ENCODE measurements at regions not wholly inside any gene's neighbourhood (a gene's known extent, or its start where the extent isn't known, plus 50 kb on each side); places are given as distances from the start of the nearest gene placed in this dataset.

DNA sequence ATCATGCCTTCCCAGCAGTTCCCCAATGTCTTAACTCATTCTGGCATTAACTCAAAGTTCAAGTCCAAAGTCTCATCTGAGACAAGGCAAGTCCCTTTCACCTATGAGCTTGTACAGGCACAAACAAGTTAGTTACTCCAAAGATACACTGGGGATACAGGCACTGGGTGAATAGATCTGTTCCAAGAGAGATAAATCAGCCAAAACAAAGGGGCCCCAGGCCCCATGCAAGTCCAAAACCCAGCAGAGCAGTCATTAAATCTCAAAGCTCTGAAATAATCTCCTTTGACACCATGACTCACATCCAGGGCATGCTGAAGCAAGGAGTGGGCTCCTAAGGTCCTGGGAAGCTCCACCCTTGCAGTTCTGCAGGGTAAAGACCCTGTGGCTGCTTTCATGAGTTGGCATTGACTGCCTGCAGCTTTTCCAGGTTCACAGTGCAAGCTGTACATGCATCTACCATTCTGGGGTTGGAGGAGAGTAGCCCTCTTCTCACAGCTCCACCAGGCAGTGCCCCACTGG, 332.2 kb upstream of the KIF2B start (continued):
- TF ChIP-seq SIN3A (IDR thresholded peaks at IDR 0.05; ENCODE audit: low read depth) (no peak), YY1 (IDR thresholded peaks at IDR 0.05; ENCODE audit: extremely low read depth, insufficient replicate concordance, low read depth, low read length) (no peak)

DNA sequence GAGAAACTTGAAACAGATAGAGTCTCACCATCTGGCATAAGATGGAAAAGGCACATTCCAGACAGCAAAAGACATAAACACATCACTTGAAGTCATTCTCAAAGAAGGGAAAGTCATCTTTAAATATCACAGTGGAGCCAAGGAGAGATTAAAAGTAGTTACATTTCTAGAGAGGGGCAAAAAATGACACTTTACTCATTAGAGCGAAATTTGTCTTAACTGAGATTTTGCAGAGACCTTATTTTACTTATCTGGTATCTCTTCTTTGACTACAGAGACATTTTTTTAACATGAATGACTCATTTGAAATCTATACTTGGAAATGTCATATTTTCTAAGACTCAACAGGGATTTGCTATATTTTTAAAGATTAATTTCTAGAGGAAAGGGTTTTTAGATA, 339.0 kb upstream of the KIF2B start:
- BruUV-seq (replicated peaks) = no TSS peak
- Histone ChIP-seq H3K4me2 (ENCODE audit: low read length) (no peak overlapping the region), H3K36me3 (ENCODE audit: control insufficient read depth in 1 of 2, insufficient read depth in 2 of 2, low read length in 2 of 2) (no peaks in the 10 kb centered on the region), H3K79me2 (ENCODE audit: insufficient read depth, low read length) (no peaks in the 10 kb centered on the region), H3K4me1 (ENCODE audit: control insufficient read depth in 1 of 2, insufficient read depth in 2 of 2, low read length in 2 of 2) (no peaks in the 10 kb centered on the region), H3K27ac (ENCODE audit: low read depth, low read length) (no peak overlapping the region), H3K9ac (ENCODE audit: low read length) (no peak overlapping the region), H3K27me3 (ENCODE audit: insufficient read depth, low read length) (no peaks in the 10 kb centered on the region), H4K20me1 (ENCODE audit: insufficient read depth) (no peaks in the 10 kb centered on the region), H3K9me2 (ENCODE audit: insufficient read depth) (no peaks in the 10 kb centered on the region), H3K4me3 (replicated peaks in 1 of 2; ENCODE audit: low read depth in 1 of 2, low read length in 2 of 2) (no peak overlapping the region), H3K9me3 (ENCODE audit: control insufficient read depth in 1 of 2, insufficient read depth in 1 of 2, low read depth in 1 of 2, low read length in 2 of 2) (peaks cover 34 to 41% of the 10 kb centered on the region in 2 experiments; a peak in 3 of 4 replicates), H2AFZ (ENCODE audit: low read depth, low read length, poor library complexity, severe bottlenecking) (no peak overlapping the region)
- DNase-seq (ENCODE audit: low read depth, low spot score) (no peak), ATAC-seq (no peak)
- POLR2A ChIA-PET = no interaction called here
- intact Hi-C loops (cut with micrococcal nuclease) = no loop called here
- TF ChIP-seq, protein P1, sequence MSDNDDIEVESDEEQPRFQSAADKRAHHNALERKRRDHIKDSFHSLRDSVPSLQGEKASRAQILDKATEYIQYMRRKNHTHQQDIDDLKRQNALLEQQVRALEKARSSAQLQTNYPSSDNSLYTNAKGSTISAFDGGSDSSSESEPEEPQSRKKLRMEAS (IDR thresholded peaks at IDR 0.05) = no peak
- TF ChIP-seq, protein P2, sequence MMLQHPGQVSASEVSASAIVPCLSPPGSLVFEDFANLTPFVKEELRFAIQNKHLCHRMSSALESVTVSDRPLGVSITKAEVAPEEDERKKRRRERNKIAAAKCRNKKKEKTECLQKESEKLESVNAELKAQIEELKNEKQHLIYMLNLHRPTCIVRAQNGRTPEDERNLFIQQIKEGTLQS (IDR thresholded peaks at IDR 0.05) = no peak
- TF ChIP-seq SIN3A (IDR thresholded peaks at IDR 0.05; ENCODE audit: low read depth) (no peak), ZFX (IDR thresholded peaks at IDR 0.05) (no peak), POLR2A (IDR thresholded peaks at IDR 0.05; ENCODE audit: borderline replicate concordance, extremely low read depth, insufficient read depth, insufficient read length) (no peak), CBX3 (IDR thresholded peaks at IDR 0.05; ENCODE audit: low read depth) (no peak), YY1 (IDR thresholded peaks at IDR 0.05; ENCODE audit: extremely low read depth, insufficient replicate concordance, low read depth, low read length) (no peak), EZH2phosphoT487 (IDR thresholded peaks at IDR 0.05; ENCODE audit: borderline replicate concordance) (no peak), JUND (IDR thresholded peaks at IDR 0.05) (no peak), CEBPB (IDR thresholded peaks at IDR 0.05; ENCODE audit: low read depth) (no peak)
- TF ChIP-seq, protein P3, sequence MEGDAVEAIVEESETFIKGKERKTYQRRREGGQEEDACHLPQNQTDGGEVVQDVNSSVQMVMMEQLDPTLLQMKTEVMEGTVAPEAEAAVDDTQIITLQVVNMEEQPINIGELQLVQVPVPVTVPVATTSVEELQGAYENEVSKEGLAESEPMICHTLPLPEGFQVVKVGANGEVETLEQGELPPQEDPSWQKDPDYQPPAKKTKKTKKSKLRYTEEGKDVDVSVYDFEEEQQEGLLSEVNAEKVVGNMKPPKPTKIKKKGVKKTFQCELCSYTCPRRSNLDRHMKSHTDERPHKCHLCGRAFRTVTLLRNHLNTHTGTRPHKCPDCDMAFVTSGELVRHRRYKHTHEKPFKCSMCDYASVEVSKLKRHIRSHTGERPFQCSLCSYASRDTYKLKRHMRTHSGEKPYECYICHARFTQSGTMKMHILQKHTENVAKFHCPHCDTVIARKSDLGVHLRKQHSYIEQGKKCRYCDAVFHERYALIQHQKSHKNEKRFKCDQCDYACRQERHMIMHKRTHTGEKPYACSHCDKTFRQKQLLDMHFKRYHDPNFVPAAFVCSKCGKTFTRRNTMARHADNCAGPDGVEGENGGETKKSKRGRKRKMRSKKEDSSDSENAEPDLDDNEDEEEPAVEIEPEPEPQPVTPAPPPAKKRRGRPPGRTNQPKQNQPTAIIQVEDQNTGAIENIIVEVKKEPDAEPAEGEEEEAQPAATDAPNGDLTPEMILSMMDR (IDR thresholded peaks at IDR 0.05 in 2 of 3, conservative IDR thresholded peaks at IDR 0.05 in 1 of 3; ENCODE audit: borderline replicate concordance in 1 of 3, insufficient read depth in 1 of 3, low read depth in 2 of 3, low read length in 2 of 3) = no peak
- TF ChIP-seq, protein P4, sequence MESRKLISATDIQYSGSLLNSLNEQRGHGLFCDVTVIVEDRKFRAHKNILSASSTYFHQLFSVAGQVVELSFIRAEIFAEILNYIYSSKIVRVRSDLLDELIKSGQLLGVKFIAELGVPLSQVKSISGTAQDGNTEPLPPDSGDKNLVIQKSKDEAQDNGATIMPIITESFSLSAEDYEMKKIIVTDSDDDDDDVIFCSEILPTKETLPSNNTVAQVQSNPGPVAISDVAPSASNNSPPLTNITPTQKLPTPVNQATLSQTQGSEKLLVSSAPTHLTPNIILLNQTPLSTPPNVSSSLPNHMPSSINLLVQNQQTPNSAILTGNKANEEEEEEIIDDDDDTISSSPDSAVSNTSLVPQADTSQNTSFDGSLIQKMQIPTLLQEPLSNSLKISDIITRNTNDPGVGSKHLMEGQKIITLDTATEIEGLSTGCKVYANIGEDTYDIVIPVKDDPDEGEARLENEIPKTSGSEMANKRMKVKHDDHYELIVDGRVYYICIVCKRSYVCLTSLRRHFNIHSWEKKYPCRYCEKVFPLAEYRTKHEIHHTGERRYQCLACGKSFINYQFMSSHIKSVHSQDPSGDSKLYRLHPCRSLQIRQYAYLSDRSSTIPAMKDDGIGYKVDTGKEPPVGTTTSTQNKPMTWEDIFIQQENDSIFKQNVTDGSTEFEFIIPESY (IDR thresholded peaks at IDR 0.05; ENCODE audit: extremely low read depth, insufficient replicate concordance, low read length) = no peak
- TF ChIP-seq, protein P5, sequence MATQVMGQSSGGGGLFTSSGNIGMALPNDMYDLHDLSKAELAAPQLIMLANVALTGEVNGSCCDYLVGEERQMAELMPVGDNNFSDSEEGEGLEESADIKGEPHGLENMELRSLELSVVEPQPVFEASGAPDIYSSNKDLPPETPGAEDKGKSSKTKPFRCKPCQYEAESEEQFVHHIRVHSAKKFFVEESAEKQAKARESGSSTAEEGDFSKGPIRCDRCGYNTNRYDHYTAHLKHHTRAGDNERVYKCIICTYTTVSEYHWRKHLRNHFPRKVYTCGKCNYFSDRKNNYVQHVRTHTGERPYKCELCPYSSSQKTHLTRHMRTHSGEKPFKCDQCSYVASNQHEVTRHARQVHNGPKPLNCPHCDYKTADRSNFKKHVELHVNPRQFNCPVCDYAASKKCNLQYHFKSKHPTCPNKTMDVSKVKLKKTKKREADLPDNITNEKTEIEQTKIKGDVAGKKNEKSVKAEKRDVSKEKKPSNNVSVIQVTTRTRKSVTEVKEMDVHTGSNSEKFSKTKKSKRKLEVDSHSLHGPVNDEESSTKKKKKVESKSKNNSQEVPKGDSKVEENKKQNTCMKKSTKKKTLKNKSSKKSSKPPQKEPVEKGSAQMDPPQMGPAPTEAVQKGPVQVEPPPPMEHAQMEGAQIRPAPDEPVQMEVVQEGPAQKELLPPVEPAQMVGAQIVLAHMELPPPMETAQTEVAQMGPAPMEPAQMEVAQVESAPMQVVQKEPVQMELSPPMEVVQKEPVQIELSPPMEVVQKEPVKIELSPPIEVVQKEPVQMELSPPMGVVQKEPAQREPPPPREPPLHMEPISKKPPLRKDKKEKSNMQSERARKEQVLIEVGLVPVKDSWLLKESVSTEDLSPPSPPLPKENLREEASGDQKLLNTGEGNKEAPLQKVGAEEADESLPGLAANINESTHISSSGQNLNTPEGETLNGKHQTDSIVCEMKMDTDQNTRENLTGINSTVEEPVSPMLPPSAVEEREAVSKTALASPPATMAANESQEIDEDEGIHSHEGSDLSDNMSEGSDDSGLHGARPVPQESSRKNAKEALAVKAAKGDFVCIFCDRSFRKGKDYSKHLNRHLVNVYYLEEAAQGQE (IDR thresholded peaks at IDR 0.05; ENCODE audit: low read depth) = no peak
- CTCF ChIA-PET = no interaction called here
- RAD21 ChIA-PET (ENCODE audit: low non-redundant PET in 1 of 2, low total read pairs in 2 of 2, uncharacterized antibody in 2 of 2, unreplicated experiment in 2 of 2) = no interaction called here

Measured in HCT116 (cell line).